Body of pancreas (tissue), 4 donors: ENCODE measurements at regions not wholly inside any gene's neighbourhood (a gene's known extent, or its start where the extent isn't known, plus 50 kb on each side); places are given as distances from the start of the nearest gene placed in this dataset.

Experiments
- ATAC-seq: fragments of 150-250 bp; one replicate; pipeline ENCODE4 v1.9.1; 2016
- DNase-seq, 4 donors: peaks; one replicate each; pipeline ENCODE4 v3.0.0-alpha.2; 2019
- H3K27ac ChIP-seq, 4 donors: fragments of 200-600 bp; sonication (generic); 1 replicate in 3 of 4; 2 replicates in 1 of 4; pipeline versions ENCODE4 v1.5.1 to v1.6.1; 2016 to 2019; ENCODE audit warnings: mild to moderate bottlenecking in 1 of 4, mixed read lengths in 1 of 4, moderate library complexity in 1 of 4
- H3K27me3 ChIP-seq, 2 donors: fragments of 200-600 bp; sonication (generic); one replicate each; pipeline ENCODE4 v1.6.0; 2016; ENCODE audit warnings: mild to moderate bottlenecking in 1 of 2
- H3K36me3 ChIP-seq, 2 donors: fragments of 200-600 bp; sonication (generic); replicated peaks in 1 of 2; 2 replicates each; pipeline ENCODE4 v1.5.1; 2016; ENCODE audit warnings: low read depth in 2 of 2; ENCODE audit not compliant: insufficient read depth in 1 of 2
- H3K4me1 ChIP-seq: fragments of 200-600 bp; sonication (generic); one replicate; pipeline ENCODE4 v1.6.0; 2016
- H3K4me3 ChIP-seq, 2 donors: fragments of 200-600 bp; sonication (generic); 1 replicate in 1 of 2; 2 replicates in 1 of 2; pipeline ENCODE4 v1.5.1; 2016 to 2019
- H3K9me3 ChIP-seq, 3 donors: fragments of 200-600 bp; sonication (generic); 1 replicate in 2 of 3; 2 replicates in 1 of 3; pipeline ENCODE4 v1.5.1; 2016
- POLR2A ChIP-seq, 3 donors: fragments of 450-650 bp; IDR thresholded peaks; one replicate each; pipeline ENCODE4 v1.6.1; 2016; ENCODE audit warnings: antibody characterized with exemption in 3 of 3, mild to moderate bottlenecking in 2 of 3
- WGBS, 2 donors: methylation state at CpG; one replicate each; pipeline ENCODE4 v1.1.5; 2017; 5-methylcytosine and 5-hydroxymethylcytosine counted together
- intact Hi-C: fragments of 100-400 bp; cut with DNase I; formaldehyde crosslinking; loops from one replicate; pipeline ENCODE4 v1.15.1; 2023
- TF ChIP-seq, protein P1 (sequence below), 7 experiments: fragments of 450-650 bp in 4 of 7; fragments of 200-600 bp in 3 of 7; sonication (generic) in 3 of 7; IDR thresholded peaks; one replicate each; pipeline ENCODE4 v1.5.1; 2016 to 2019; ENCODE audit warnings: antibody characterized with exemption in 7 of 7

GRCh38 chr6:165880686-165881085 is 217.6 kb upstream of the PDE10A start:
- Histone ChIP-seq H3K9me3 (no peaks in the 10 kb centered on the region), H3K36me3 (no peaks in the 10 kb centered on the region), H3K4me1 (no peaks in the 10 kb centered on the region), H3K27ac (no peak overlapping the region), H3K27me3 (no peaks in the 10 kb centered on the region), H3K4me3 (no peak overlapping the region)
- 39 to 47% methylated on average over 2 of the region's 2 CpGs for WGBS, 2 donors
- ATAC-seq = no peak
- intact Hi-C loops = loop anchor here (5.0 kb wide), 1 partner anchor 222 kb away; no protein-coding TSS in a partner anchor
- TF ChIP-seq POLR2A (IDR thresholded peaks at IDR 0.05) = no peak
- TF ChIP-seq, protein P1, sequence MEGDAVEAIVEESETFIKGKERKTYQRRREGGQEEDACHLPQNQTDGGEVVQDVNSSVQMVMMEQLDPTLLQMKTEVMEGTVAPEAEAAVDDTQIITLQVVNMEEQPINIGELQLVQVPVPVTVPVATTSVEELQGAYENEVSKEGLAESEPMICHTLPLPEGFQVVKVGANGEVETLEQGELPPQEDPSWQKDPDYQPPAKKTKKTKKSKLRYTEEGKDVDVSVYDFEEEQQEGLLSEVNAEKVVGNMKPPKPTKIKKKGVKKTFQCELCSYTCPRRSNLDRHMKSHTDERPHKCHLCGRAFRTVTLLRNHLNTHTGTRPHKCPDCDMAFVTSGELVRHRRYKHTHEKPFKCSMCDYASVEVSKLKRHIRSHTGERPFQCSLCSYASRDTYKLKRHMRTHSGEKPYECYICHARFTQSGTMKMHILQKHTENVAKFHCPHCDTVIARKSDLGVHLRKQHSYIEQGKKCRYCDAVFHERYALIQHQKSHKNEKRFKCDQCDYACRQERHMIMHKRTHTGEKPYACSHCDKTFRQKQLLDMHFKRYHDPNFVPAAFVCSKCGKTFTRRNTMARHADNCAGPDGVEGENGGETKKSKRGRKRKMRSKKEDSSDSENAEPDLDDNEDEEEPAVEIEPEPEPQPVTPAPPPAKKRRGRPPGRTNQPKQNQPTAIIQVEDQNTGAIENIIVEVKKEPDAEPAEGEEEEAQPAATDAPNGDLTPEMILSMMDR (IDR thresholded peaks at IDR 0.05) = no peak
- DNase-seq = no peak

GRCh38 chr6:165877773-165878172 is 214.7 kb upstream of the PDE10A start:
- H3K9me3 ChIP-seq = no peaks in the 10 kb centered on the region
- no peaks in the 10 kb centered on the region for H3K36me3 ChIP-seq
- DNase-seq (no peak), ATAC-seq (no peak)
- TF ChIP-seq, protein P1 (IDR thresholded peaks at IDR 0.05) = no peak
- TF ChIP-seq POLR2A (IDR thresholded peaks at IDR 0.05) = no peak
- H3K4me3 ChIP-seq = no peak overlapping the region
- intact Hi-C loops = no loop called here
- 58 to 73% methylated on average over 3 of the region's 3 CpGs for WGBS, 2 donors
- H3K27me3 ChIP-seq = no peaks in the 10 kb centered on the region
- no peaks in the 10 kb centered on the region for H3K4me1 ChIP-seq
- no peak overlapping the region for H3K27ac ChIP-seq

DNA sequence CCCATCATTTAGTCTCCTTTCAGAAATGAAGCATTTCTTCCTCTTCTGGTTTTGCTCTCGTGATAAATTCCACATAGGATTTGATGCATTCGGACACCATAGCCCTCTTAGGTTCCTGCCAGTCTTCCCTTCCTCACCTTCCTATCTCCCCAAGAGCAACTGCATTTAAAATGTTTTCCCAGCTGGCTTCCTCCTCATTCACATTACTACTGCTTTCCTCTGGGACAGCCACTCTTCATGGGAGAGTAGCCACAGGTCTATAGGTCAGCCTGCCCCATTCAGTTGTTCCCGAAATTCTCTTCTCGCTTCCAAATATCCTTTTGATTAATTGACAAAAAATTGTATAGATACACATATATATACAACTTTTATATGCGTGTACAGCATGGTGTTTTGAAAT is 214.2 kb upstream of the PDE10A start:
- intact Hi-C loops = no loop called here
- no peaks in the 10 kb centered on the region for H3K4me1 ChIP-seq
- no peaks in the 10 kb centered on the region for H3K9me3 ChIP-seq
- DNase-seq (no peak), ATAC-seq (no peak)
- no peak overlapping the region for H3K4me3 ChIP-seq
- 49 to 50% methylated on average over 5 of the region's 5 CpGs for WGBS, 2 donors
- no peaks in the 10 kb centered on the region for H3K27me3 ChIP-seq
- H3K27ac ChIP-seq = no peak overlapping the region
- no peak for TF ChIP-seq POLR2A (IDR thresholded peaks at IDR 0.05)
- TF ChIP-seq, protein P1 (IDR thresholded peaks at IDR 0.05) = no peak
- no peaks in the 10 kb centered on the region for H3K36me3 ChIP-seq

GRCh38 chr6:165876588-165876987 is 213.5 kb upstream of the PDE10A start:
- Histone ChIP-seq H3K36me3 (no peaks in the 10 kb centered on the region), H3K9me3 (no peaks in the 10 kb centered on the region), H3K4me3 (no peak overlapping the region), H3K27me3 (no peaks in the 10 kb centered on the region), H3K27ac (no peak overlapping the region), H3K4me1 (no peaks in the 10 kb centered on the region)
- DNase-seq (peak in 2 of 4 donors; percentile 28 to 30), ATAC-seq (peak; percentile 59)
- intact Hi-C loops = no loop called here
- TF ChIP-seq POLR2A (IDR thresholded peaks at IDR 0.05) = no peak
- TF ChIP-seq, protein P1 (IDR thresholded peaks at IDR 0.05) = no peak
- WGBS, 2 donors = 10 to 18% methylated on average over 6 of the region's 6 CpGs

DNA sequence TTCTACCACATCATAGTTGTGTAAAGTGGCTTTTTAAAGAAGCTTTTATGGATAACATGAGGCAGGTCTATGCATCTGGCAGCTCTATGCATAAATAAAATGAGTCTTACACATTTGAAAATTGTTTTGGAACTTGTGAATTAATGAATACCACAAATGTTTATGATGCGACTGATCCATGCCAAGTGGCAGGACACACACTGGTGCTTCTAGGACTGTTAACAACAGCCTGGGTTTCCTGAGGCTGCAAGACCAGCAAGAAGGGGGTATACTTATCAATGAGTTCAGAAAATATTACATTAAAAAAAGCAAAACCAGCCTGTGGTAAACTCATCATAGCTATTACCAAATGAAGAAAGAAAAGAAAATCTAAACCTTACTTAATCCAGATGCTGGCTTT is 212.9 kb upstream of the PDE10A start:
- no peak for DNase-seq
- no peaks in the 10 kb centered on the region for H3K4me1 ChIP-seq
- H3K4me3 ChIP-seq = no peak overlapping the region
- no peaks in the 10 kb centered on the region for H3K36me3 ChIP-seq
- no peak for ATAC-seq
- no peak overlapping the region for H3K27ac ChIP-seq
- no peaks in the 10 kb centered on the region for H3K27me3 ChIP-seq
- 68 to 78% methylated on average over 1 of the region's 1 CpG for WGBS, 2 donors
- TF ChIP-seq, protein P1 (IDR thresholded peaks at IDR 0.05) = no peak
- TF ChIP-seq POLR2A (IDR thresholded peaks at IDR 0.05) = no peak
- intact Hi-C loops = no loop called here
- H3K9me3 ChIP-seq = no peaks in the 10 kb centered on the region
